SH-SY5Y (cell line): ENCODE measurements at regions not wholly inside any gene's neighbourhood (a gene's known extent, or its start where the extent isn't known, plus 50 kb on each side); places are given as distances from the start of the nearest gene placed in this dataset.

Experiments used
- GATA2 ChIP-seq: IDR thresholded peaks from 2 replicates; pipeline ENCODE4 v1.6.1; 2011; ENCODE audit warnings: mild to moderate bottlenecking, low read depth, low read length
- GATA3 ChIP-seq: IDR thresholded peaks from 2 replicates; pipeline ENCODE4 v1.6.1; 2011; ENCODE audit warnings: low read depth, mild to moderate bottlenecking, low read length, moderate library complexity

DNA sequence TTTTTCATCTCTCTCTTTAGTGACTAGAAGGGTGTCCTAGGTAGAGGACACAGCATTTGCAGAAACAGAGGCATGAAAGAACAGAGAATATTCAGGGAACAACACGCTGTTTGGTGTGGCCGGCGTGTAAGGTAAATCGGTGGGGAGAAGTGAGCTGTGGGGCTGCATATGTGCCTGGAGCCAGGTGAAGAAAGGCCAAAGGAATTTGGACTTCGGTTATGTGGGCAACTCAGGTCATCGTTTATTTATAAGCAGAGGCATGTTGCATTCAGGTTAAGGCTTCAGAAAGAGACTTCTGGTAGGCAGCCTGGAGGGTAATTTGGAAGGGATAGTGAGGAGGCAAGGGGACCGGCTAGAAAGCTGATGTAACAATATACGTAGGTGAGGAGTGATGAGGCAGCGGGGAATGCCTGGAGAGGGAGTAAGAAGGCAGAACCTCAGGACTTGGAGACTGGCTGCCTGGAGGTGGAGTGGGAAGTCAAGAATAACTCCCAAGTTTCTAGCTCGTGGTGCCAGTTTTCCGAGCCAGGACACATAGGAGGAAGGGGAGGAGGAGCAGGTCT is 64.1 kb upstream of the ACOT11 start:
- TF ChIP-seq GATA2: no peak
- TF ChIP-seq GATA3: no peak
